ENCODE measurements at regions not wholly inside any gene's neighbourhood (a gene's known extent, or its start where the extent isn't known, plus 50 kb on each side); places are given as distances from the start of the nearest gene placed in this dataset.

GRCh38 chr2:8278709-8279354 is 403.0 kb upstream of the ID2 start:
- no peak for DNase-seq (ENCODE audit: low read depth)

DNA sequence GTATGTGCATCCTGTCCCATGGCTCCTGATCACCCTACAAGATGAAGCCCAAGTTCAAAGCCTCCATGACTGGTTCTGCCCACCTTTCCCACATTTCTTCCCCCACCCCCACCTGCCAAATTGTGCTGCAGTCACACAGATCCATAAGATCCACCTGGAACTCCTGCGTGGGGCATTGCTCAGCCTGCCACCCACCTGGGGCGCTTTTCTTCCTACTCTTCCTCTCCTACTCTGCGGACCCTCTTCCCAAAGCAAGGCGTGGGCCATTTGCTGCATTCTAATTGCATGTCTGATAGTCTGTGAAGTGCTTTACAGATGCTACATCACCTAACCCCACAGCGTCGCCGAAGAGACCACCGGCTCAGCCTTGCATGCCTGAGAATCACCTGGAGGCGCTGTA is 402.4 kb upstream of the ID2 start:
- DNase-seq (ENCODE audit: low read depth): no peak

DNA sequence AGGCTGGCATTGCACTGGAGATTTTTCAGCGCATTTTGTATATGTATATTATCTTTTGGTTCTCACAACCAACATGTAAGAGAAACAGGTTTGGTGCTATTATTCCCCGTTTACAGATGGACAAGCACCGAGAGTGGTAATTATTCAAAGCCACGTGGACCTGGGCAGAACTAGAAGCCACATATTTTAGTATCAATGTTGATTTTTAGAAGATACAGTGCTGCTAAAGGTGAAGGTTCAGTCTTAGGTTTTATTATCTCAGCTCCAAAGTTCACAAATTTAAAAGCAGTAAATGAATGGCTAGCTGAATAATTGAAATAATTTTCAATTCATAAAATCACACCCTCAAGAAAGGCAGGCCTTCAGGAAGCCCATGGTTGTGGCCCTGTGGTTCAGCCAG is 400.6 kb upstream of the ID2 start:
- DNase-seq (ENCODE audit: low read depth): no peak

DNA sequence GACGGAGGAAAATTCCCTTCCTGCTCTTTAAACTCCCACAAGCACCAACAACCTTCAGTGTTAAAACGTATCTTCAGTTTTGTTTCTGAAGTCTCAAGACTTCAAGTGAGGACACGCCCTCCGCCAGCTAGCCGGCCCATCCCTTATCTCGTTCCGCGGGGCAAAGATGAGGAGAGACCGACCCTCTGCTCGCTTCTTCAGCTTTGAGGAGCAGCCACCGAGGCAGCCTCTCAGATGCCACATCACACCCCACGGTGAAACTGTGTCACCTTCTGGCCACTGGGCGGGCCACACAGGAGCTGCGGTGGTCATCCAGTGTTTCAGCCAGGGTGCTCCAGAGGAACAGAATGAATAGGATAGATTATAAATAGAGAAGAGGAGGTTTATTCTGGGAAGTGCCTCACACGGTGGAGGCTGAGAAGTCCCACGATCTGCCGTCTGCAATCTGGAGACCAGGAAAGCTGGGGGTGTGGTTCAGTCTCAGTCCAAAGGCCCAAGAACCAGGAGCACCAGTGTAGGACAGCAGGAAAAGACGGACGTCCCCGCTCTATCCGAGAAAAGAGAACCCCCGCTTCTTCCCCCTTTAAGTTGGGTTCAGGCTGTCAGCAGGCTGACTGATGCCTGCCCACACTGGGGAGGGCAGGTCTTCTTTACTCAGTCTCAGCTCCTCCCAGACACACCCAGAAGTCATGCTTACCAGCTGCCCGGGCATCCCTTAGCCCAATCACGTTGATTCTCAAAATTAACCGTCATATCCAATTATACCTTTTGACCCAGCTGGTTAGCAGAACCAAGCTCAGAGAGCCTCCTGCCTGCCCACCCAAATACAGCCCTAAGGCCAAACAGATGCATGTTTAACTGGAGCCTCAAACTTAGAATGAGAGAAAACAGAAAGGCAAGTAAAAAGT is 399.7 kb upstream of the ID2 start:
- no peak for DNase-seq (ENCODE audit: low read depth)

GRCh38 chr2:8282858-8283252 is 399.0 kb upstream of the ID2 start:
- DNase-seq (ENCODE audit: low read depth): no peak

GRCh38 chr2:8285081-8285480 is 396.8 kb upstream of the ID2 start:
- no peak for DNase-seq (ENCODE audit: low read depth)

GRCh38 chr2:8285898-8286297 is 396.0 kb upstream of the ID2 start:
- DNase-seq (ENCODE audit: low read depth): no peak

- no peak for DNase-seq (ENCODE audit: low read depth)
These were observed 393.6 kb upstream of the ID2 start for GRCh38 chr2:8288206-8288605.

DNA sequence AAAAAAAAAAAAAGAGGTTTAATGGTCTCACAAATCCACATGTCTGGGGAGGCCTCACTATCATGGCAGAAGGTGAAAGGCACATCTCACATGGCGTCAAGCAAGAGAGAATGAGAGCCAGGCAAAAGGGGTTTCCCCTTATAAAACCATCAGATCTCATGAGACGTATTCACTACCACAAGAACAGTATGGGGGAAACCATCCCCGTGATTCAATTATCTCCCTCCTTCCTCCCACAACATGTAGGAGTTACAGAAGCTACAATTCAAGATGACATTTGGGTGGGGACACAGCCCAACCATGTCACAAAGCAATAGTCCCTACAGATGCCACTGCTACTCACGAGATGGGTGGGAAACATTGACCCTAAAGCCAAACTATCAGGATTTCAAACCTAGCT is 392.7 kb upstream of the ID2 start:
- no peak for DNase-seq (ENCODE audit: low read depth)

GRCh38 chr2:8290771-8291352 is 391.0 kb upstream of the ID2 start:
- no peak for DNase-seq (ENCODE audit: low read depth)

DNA sequence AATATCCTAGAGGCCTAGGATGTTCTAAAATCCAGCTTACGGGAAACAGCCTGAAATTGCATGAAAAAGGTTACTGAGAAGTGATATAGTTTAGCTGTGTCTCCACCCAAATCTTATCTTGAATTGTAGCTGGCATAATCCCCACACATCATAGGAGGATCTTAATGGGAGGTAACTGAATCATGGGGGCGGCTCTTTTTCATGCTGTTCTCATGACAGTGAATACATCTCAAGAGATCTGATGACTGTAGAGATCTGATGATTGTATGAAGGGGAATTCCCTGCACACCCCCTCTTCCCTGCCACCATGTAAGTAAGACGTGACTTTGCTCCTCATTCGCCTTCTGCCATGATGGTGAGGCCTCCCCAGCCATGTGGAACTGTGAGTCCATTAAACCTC is 385.6 kb upstream of the ID2 start:
- DNase-seq (ENCODE audit: low read depth): no peak

DNA sequence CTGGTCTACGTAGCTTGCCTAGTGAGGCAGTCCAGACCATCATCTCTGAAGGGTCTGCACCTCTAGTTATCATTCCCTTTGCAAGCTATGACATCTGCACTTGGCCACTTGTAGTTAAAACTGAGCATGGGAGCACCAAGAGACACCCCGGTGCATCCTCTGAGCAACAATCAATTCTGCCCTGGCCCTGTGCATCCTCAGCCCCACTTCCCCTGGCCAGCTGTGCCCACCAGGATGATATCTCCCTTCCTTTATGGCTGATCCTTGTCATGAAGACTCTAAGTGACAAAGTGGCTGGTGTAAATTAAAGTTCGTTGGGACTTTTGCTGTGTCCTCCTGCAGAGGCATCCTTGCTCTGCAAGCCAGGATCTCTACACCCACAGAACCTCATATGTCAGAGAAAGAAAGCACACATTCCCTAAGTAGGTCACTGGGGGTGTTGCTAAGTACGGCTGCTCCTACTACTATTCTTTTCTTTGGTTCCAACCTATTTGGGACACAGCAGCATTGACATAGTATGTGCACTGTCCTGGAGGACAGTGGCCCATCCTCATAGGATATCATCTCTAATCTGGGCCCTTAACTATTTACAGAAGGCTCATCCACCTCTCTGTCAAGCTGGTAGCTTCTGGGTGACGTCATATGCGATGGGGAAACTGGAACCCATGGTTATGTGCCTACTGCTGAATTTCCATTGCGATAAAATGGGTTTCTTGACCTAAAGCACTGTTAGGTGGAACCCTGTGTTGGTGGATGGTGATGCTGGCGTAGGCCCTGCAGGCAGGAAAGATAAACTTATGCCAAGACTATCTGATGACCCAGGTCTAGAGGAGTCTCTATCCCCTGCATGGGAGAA is 384.3 kb upstream of the ID2 start:
- no peak for DNase-seq (ENCODE audit: low read depth)

- no peak for DNase-seq (ENCODE audit: low read depth)
These were observed 383.1 kb upstream of the ID2 start for GRCh38 chr2:8298783-8299182.

GRCh38 chr2:8300216-8300615 is 381.6 kb upstream of the ID2 start:
- DNase-seq (ENCODE audit: low read depth): no peak

- no peak for DNase-seq (ENCODE audit: low read depth)
These were observed 381.0 kb upstream of the ID2 start for GRCh38 chr2:8300905-8301304.

DNA sequence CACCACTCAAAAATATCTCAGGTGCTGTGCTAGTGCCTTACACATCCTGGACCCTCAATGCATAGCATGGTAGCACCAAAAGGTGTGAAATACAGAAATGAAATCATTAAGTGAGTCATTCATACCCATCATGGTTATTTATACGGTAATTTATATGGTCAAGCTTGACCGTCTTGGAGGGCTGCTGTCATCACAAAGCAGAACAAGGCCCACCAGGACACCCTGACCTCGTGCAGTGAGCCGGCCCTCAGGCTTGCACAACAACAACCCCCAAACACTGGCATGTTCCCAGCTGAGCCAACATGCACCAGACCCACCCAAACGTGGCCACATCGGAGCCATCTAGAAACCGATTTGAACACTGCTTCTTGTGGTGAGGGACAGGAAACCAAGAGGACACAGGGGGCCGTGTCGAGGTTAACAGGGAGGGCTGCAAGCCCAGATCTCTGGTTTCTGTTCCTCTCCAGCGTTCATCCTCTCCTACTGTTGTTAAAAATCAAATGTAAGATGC is 378.5 kb upstream of the ID2 start:
- DNase-seq (ENCODE audit: low read depth): peak; percentile 54

- no peak for DNase-seq (ENCODE audit: low read depth)
These were observed 376.8 kb upstream of the ID2 start for GRCh38 chr2:8304821-8305766.

DNA sequence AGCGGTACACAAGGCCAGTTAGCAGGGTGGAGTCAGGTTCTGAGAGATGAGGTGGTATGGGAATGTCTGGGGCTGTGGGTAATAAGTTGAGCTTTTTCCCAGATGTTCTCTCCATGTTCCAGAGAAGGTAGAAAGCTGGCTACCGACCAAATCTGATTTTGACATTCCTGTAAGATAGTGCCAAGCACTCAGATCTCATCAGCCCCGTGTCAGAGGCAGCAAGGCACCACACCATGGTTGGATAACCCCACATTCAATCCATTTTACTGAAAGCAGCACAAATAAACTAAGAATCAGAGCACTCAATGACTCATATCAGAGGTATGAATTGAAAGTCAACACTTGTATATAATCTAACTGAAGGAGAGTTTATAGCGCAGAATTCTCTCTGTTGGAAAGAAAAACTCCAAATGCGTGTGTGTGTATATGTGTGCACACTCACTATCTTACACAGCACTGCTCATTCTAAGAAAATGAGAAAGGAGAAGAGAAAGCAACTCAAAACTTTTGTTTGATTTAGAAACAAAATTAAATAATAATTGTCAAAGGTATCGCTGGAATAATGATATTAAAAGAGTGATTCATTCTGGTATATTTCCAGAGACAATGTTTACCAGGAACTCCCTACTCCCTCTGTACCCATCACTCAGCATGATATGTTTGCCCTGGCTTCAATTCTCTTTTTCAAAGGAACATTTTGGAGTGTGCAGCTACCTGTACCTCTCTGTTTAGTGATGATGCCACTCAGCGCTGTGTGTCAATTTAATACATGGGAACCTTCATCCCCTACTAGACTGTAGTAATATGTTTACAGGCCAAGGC is 375.1 kb upstream of the ID2 start:
- DNase-seq (ENCODE audit: low read depth): no peak

GRCh38 chr2:8307606-8308180 is 374.2 kb upstream of the ID2 start:
- DNase-seq (ENCODE audit: low read depth): no peak

GRCh38 chr2:8309131-8309530 is 372.7 kb upstream of the ID2 start:
- no peak for DNase-seq (ENCODE audit: low read depth)

Measured in activated T-helper 1 cell treated with Interleukin-2 at 50 U/mL for 16 hours (primary cell).